NCI-H146 treated with DMSO at 0.1 percent for 48 hours (cell line): ENCODE measurements at regions not wholly inside any gene's neighbourhood (a gene's known extent, or its start where the extent isn't known, plus 50 kb on each side); places are given as distances from the start of the nearest gene placed in this dataset.

ENCODE experiments used
- DNase-seq: peaks from one replicate; lab custom pipeline; 2025; ENCODE audit not compliant: unreplicated experiment; lab: John Stamatoyannopoulos, UW

DNA sequence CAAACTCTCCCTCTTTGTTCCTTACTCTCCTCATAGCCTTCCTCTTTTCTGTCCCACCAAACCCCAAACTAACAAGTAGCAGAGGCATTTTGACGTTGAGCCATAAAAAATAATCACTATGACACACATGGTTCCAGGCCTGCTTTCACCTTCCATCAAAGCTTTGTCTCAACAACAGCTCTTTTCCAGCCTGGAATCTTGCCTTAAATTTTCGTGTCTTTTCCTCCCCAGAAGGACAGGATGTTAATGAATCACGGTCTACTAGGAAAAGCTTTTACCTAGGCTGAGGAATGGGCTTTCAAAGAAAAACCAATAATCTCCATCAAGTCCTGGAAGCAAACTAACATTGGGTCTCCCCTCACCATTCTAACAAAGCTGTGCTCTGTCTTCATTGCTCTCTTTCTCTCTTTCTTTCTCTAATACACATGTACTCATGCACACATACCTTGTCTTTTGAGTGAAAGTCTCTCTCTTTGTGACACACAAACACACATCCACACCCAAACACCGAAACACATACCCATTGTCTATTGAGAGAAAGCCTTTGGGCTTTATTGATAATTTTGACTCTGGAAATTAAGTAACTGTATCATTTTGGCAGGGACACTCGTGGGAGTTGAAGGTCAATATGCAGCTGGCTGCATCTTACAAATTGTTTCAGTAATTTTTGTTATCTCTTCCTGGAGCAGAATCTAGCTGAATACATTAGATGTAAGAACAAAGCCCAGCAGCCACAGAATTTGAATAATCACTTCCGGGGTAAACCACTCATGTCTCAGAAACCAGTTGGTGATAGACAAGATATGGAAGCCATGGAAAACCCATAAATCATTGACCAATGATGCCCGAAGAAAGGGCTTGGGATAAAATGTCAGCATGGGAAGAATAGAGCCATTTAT is 107.4 kb upstream of the SLC4A7 start:
- no peak for DNase-seq

GRCh38 chr3:27590437-27591298 is 106.5 kb upstream of the SLC4A7 start:
- no peak for DNase-seq

GRCh38 chr3:27589795-27590194 is 105.6 kb upstream of the SLC4A7 start:
- no peak for DNase-seq

- no peak for DNase-seq
Measured at GRCh38 chr3:27585429-27585828, 101.2 kb upstream of the SLC4A7 start.

- no peak for DNase-seq
Measured at GRCh38 chr3:27584874-27585273, 100.7 kb upstream of the SLC4A7 start.

DNA sequence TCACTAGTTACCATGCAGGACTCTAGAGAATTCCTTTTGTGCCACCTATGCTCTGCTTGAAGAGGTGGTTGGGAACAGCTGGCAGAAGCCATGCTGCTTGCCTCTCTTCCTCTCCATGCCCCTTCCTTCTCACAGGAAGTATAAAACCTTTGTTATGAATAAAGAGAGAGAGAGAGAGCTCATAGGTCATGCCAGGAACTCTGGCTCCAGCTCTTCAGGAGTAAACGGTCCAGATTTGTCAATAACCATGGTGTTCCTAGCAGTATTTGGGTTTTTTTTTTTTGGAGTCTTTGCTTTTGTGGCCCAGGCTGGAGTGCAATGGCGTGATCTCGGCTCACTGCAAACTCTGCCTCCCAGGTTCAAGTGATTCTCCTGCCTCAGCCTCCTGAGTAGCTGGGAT is 97.7 kb upstream of the SLC4A7 start:
- no peak for DNase-seq

GRCh38 chr3:27578032-27578431 is 93.8 kb upstream of the SLC4A7 start:
- DNase-seq, result no peak

GRCh38 chr3:27577504-27577903 is 93.3 kb upstream of the SLC4A7 start:
- no peak for DNase-seq

DNA sequence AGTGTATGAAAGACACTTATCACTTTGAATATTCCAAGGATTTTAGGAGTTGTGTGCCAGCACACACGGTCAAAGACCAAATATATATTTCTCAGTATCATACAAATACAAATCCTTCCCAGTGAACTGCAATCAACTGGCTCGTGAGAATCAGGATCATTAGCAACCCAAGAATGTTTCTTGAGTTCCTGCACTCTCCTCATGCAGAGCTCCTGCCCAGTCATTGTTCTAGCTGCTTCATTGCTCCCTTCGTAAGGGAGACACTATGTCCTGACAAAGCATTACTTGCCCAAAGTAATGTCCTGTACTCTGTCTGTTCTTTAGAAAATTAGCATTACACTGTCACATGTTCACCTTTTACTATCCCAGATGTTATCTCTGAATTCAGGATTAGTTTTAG is 92.0 kb upstream of the SLC4A7 start:
- DNase-seq, result no peak

DNA sequence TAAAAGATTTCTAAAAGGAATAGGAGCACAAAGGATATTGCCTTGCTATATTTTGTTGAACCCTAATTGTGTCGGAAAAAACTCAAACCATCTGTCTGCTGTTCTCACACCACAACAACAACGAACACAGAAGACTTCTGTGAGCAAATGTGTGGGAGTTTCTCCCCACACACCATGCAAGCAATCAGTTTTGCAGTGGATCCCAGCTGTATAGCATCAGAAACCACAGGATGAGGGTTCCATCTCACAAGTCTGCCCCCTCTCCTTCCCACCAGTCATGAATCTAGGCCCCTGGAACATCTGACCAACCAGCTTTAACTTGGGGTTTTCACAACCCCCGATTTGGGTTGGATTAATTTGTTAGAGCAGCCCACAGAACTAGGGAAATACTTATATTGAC is 91.3 kb upstream of the SLC4A7 start:
- DNase-seq, result no peak

DNA sequence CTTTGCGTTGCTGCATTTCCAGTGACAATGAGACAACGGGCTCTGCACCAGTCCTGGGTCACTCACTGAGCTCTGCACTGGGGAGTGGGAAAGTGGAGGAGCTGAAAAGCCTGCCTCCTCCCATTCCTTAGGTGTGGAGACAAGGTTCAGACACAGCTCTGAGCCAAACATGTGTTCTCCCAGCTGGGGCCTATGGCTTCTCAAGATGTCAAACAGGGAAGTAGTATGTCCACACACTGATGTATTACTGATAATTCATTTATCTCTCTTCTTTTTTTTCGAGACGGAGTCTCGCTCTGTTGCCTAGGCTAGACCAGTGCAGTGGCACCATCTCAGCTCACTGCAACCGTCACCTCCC is 90.2 kb upstream of the SLC4A7 start:
- DNase-seq, result no peak

DNA sequence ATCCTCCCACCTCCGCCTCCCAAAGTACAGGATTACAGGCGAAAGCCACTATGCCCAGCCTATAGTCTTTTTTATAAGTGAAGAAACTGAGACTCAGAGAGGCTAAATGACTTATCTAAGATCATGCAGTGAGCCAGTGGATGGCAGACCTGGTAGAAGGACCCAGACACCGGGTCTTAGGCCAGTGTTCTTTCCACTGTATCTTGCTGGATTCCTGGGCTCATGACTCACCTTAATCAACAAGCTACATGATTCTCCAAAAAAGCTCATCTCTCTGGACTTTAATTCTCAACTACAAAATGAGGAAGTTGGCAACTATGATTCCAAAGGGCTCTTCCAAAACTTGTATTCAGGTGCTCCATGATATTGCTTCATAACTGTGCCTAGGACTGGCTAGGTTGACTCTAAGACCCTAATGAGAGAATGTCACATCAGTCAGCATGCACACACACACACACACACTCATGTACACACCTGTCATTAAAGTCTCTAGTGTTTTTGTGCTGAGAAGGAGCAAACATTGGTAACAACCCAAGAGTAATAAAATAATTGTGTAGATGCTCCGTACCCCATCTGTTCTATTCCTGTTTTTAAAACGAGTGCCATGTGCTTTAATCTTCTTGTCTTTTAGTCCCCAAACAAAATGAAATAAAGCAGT is 89.7 kb upstream of the SLC4A7 start:
- DNase-seq, result no peak

DNA sequence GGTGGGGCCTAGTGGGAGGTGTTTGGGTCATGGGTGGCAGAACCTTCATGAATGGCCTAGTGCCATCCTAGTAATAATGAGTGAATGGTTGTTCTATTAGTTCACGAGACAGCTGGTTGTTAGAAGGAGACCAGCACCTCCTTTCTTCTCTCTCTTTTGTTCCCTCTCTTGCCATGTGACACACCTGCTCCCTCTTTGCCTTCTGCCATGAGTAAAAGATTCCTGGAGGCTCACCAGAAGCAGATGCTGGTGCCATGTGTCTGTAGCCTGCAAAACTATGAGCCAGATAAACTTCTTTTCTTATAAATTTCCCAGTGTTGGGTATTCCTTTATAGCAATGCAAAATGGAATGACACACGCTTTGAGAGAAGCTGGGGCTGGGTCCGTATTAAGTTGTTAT is 89.0 kb upstream of the SLC4A7 start:
- no peak for DNase-seq

GRCh38 chr3:27571345-27571744 is 87.2 kb upstream of the SLC4A7 start:
- DNase-seq, result no peak

GRCh38 chr3:27570421-27571106 is 86.4 kb upstream of the SLC4A7 start:
- no peak for DNase-seq

- DNase-seq, result no peak
Measured at GRCh38 chr3:27568393-27568792, 84.2 kb upstream of the SLC4A7 start.

GRCh38 chr3:27567251-27567650 is 83.1 kb upstream of the SLC4A7 start:
- DNase-seq, result no peak

- DNase-seq, result no peak
Measured at GRCh38 chr3:27565201-27565852, 81.1 kb upstream of the SLC4A7 start.

GRCh38 chr3:27561576-27561975 is 77.4 kb upstream of the SLC4A7 start:
- DNase-seq, result no peak

GRCh38 chr3:27560484-27561056 is 76.4 kb upstream of the SLC4A7 start:
- no peak for DNase-seq
